ENCODE measurements at regions not wholly inside any gene's neighbourhood (a gene's known extent, or its start where the extent isn't known, plus 50 kb on each side); places are given as distances from the start of the nearest gene placed in this dataset.

- TF ChIP-seq, protein P1, sequence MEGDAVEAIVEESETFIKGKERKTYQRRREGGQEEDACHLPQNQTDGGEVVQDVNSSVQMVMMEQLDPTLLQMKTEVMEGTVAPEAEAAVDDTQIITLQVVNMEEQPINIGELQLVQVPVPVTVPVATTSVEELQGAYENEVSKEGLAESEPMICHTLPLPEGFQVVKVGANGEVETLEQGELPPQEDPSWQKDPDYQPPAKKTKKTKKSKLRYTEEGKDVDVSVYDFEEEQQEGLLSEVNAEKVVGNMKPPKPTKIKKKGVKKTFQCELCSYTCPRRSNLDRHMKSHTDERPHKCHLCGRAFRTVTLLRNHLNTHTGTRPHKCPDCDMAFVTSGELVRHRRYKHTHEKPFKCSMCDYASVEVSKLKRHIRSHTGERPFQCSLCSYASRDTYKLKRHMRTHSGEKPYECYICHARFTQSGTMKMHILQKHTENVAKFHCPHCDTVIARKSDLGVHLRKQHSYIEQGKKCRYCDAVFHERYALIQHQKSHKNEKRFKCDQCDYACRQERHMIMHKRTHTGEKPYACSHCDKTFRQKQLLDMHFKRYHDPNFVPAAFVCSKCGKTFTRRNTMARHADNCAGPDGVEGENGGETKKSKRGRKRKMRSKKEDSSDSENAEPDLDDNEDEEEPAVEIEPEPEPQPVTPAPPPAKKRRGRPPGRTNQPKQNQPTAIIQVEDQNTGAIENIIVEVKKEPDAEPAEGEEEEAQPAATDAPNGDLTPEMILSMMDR (IDR thresholded peaks at IDR 0.05; ENCODE audit: low read depth, low read length), result no peak
- TF ChIP-seq POLR2A (IDR thresholded peaks at IDR 0.05; ENCODE audit: extremely low read depth, insufficient read length) (no peak), MAX (IDR thresholded peaks at IDR 0.05; ENCODE audit: low read depth, low read length) (no peak), MYC (IDR thresholded peaks at IDR 0.05; ENCODE audit: low read depth, low read length) (no peak)
Observed at GRCh38 chr2:64222351-64222750, 78.1 kb upstream of the PELI1 start.
